ENCODE measurements at regions not wholly inside any gene's neighbourhood (a gene's known extent, or its start where the extent isn't known, plus 50 kb on each side); places are given as distances from the start of the nearest gene placed in this dataset.

- DNase-seq: no peak
Measured at GRCh38 chr1:83561346-83561745, 437.6 kb downstream of the TTLL7 start.

GRCh38 chr1:83559129-83559840 lies 439.6 kb downstream of the TTLL7 start:
- DNase-seq: no peak

- no peak for DNase-seq
Measured at GRCh38 chr1:83555871-83556270, 443.1 kb downstream of the TTLL7 start.

GRCh38 chr1:83554174-83554573 lies 444.8 kb downstream of the TTLL7 start:
- no peak for DNase-seq

- no peak for DNase-seq
Measured at GRCh38 chr1:83552820-83553219, 446.1 kb downstream of the TTLL7 start.

- no peak for DNase-seq
Measured at GRCh38 chr1:83548311-83548710, 450.6 kb downstream of the TTLL7 start.

GRCh38 chr1:83547901-83548300 lies 451.0 kb downstream of the TTLL7 start:
- no peak for DNase-seq

GRCh38 chr1:83546874-83547273 lies 452.1 kb downstream of the TTLL7 start:
- no peak for DNase-seq

- no peak for DNase-seq
Measured at GRCh38 chr1:83545066-83545862, 453.7 kb downstream of the TTLL7 start.

- DNase-seq: no peak
Measured at GRCh38 chr1:83543222-83543973, 455.5 kb downstream of the TTLL7 start.

GRCh38 chr1:83531521-83532309 lies 467.2 kb downstream of the TTLL7 start:
- DNase-seq: no peak

- no peak for DNase-seq
Measured at GRCh38 chr1:83530506-83530905, 468.4 kb downstream of the TTLL7 start.

- DNase-seq: no peak
Measured at GRCh38 chr1:83527987-83528386, 470.9 kb downstream of the TTLL7 start.

- DNase-seq: no peak
Measured at GRCh38 chr1:83520797-83521196, 478.1 kb downstream of the TTLL7 start.

- no peak for DNase-seq
Measured at GRCh38 chr1:83516369-83516768, 482.6 kb downstream of the TTLL7 start.

- DNase-seq: no peak
Measured at GRCh38 chr1:83515578-83516154, 483.3 kb downstream of the TTLL7 start.

GRCh38 chr1:83512373-83513193 lies 486.3 kb downstream of the TTLL7 start:
- DNase-seq: no peak

- DNase-seq: no peak
Measured at GRCh38 chr1:83511146-83511726, 487.7 kb downstream of the TTLL7 start.

- DNase-seq: no peak
Measured at GRCh38 chr1:83509301-83509781, 489.6 kb downstream of the TTLL7 start.

GRCh38 chr1:83508485-83509151 lies 490.3 kb downstream of the TTLL7 start:
- DNase-seq: no peak

Data from NCI-H226 (cell line).